Liver (tissue), 3 donors: ENCODE measurements at regions not wholly inside any gene's neighbourhood (a gene's known extent, or its start where the extent isn't known, plus 50 kb on each side); places are given as distances from the start of the nearest gene placed in this dataset.

Experiments
- CTCF ChIP-seq: fragments of 150-350 bp; IDR thresholded peaks from 2 replicates; pipeline ENCODE4 v1.5.1; 2017; ENCODE audit warnings: improper control_type of control experiment, low read depth, low read length; ENCODE audit not compliant: missing input control
- EGR1 ChIP-seq, 2 donors: IDR thresholded peaks; 2 replicates each; pipeline ENCODE4 v1.6.1; 2016 to 2018; ENCODE audit warnings: antibody characterized with exemption in 2 of 2, low read depth in 2 of 2
- FOXA1 ChIP-seq: IDR thresholded peaks from 2 replicates; pipeline ENCODE4 v1.6.1; 2016; ENCODE audit warnings: antibody characterized with exemption
- FOXA2 ChIP-seq: IDR thresholded peaks from 2 replicates; pipeline ENCODE4 v1.6.1; 2016; ENCODE audit warnings: antibody characterized with exemption
- GABPA ChIP-seq, 2 donors: IDR thresholded peaks in 1 of 2; conservative IDR thresholded peaks in 1 of 2; 2 replicates each; pipeline ENCODE4 v1.6.1; 2016; ENCODE audit warnings: antibody characterized with exemption in 2 of 2, mild to moderate bottlenecking in 1 of 2, moderate library complexity in 1 of 2
- YY1 ChIP-seq: IDR thresholded peaks from 2 replicates; pipeline ENCODE4 v1.6.1; 2016; ENCODE audit warnings: antibody characterized with exemption, mild to moderate bottlenecking
- TF ChIP-seq, protein P1 (sequence below): IDR thresholded peaks from 2 replicates; pipeline ENCODE4 v1.6.1; 2016; ENCODE audit warnings: antibody characterized with exemption
- donor health status: healthy.
- donor health status: healthy.

GRCh38 chr10:42888504-42889095 lies 106.0 kb downstream of the BMS1 start:
- TF ChIP-seq EGR1 (IDR thresholded peaks at IDR 0.05; ENCODE audit: low read depth in 2 of 2), result no peak
- TF ChIP-seq CTCF, result no peak
- no peak for TF ChIP-seq FOXA2
- no peak for TF ChIP-seq YY1
- TF ChIP-seq, protein P1, sequence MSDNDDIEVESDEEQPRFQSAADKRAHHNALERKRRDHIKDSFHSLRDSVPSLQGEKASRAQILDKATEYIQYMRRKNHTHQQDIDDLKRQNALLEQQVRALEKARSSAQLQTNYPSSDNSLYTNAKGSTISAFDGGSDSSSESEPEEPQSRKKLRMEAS, result no peak
- TF ChIP-seq GABPA (IDR thresholded peaks at IDR 0.05 in 1 of 2, conservative IDR thresholded peaks at IDR 0.05 in 1 of 2), result no peak
- no peak for TF ChIP-seq FOXA1
